ENCODE measurements at regions not wholly inside any gene's neighbourhood (a gene's known extent, or its start where the extent isn't known, plus 50 kb on each side); places are given as distances from the start of the nearest gene placed in this dataset.

- Histone ChIP-seq H3K9me3 (ENCODE audit: insufficient read depth, low read depth, low read length) (no peaks in the 10 kb centered on the region), H3K36me3 (ENCODE audit: insufficient read depth, low read length) (no peaks in the 10 kb centered on the region), H3K79me2 (ENCODE audit: insufficient read depth, low read length) (no peaks in the 10 kb centered on the region), H3K9me2 (replicated peaks; ENCODE audit: low read depth, low read length) (no peaks in the 10 kb centered on the region), H3K27me3 (ENCODE audit: insufficient read depth, low read length, poor library complexity, severe bottlenecking) (no peaks in the 10 kb centered on the region), H3F3A (ENCODE audit: low read depth) (no peaks in the 10 kb centered on the region), H4K20me1 (ENCODE audit: insufficient read depth, low read length, poor library complexity, severe bottlenecking) (no peaks in the 10 kb centered on the region), H3K4me2 (ENCODE audit: low read depth, low read length, poor library complexity, severe bottlenecking) (no peak overlapping the region), H3K4me1 (ENCODE audit: insufficient read depth, low read length, poor library complexity, severe bottlenecking) (no peaks in the 10 kb centered on the region), H3K4me3 (ENCODE audit: low read length, poor library complexity, severe bottlenecking) (no peak overlapping the region), H3K9ac (ENCODE audit: low read depth, low read length, poor library complexity, severe bottlenecking) (no peak overlapping the region), H2AFZ (ENCODE audit: low read length) (no peak overlapping the region)
- TF ChIP-seq CTCF (conservative IDR thresholded peaks at IDR 0.05; ENCODE audit: low read length) (no peak), EZH2phosphoT487 (IDR thresholded peaks at IDR 0.05; ENCODE audit: borderline replicate concordance) (no peak)
Measured at GRCh38 chr3:137264843-137265330, 307.1 kb downstream of the IL20RB start.

DNA sequence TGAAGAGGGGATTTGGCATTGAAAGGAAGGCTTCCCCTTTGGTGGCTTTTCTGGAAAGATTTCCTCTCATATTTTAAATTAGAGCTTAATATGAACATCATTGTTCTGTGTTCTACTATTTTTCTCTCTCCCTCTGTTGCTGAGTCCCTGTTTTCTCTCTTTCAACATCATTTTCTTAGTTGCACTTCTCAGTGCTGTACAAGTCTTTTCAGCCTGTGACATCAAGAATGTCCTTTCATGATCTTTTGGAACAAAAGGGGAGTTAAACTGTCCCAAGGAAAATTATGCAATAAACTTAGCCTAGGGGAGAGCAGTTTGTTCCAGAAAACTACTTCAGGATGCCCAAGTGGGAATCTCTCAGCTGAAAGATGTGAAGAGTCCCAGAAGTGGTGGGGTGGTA lies 325.1 kb downstream of the IL20RB start:
- Histone ChIP-seq H3K9me2 (replicated peaks; ENCODE audit: low read depth, low read length) (no peaks in the 10 kb centered on the region), H3F3A (ENCODE audit: low read depth) (no peaks in the 10 kb centered on the region), H3K4me3 (ENCODE audit: low read length, poor library complexity, severe bottlenecking) (no peak overlapping the region), H3K4me1 (ENCODE audit: insufficient read depth, low read length, poor library complexity, severe bottlenecking) (no peaks in the 10 kb centered on the region), H3K36me3 (ENCODE audit: insufficient read depth, low read length) (no peaks in the 10 kb centered on the region), H4K20me1 (ENCODE audit: insufficient read depth, low read length, poor library complexity, severe bottlenecking) (no peaks in the 10 kb centered on the region), H3K4me2 (ENCODE audit: low read depth, low read length, poor library complexity, severe bottlenecking) (no peak overlapping the region), H3K79me2 (ENCODE audit: insufficient read depth, low read length) (no peaks in the 10 kb centered on the region), H3K9ac (ENCODE audit: low read depth, low read length, poor library complexity, severe bottlenecking) (no peak overlapping the region), H3K27me3 (ENCODE audit: insufficient read depth, low read length, poor library complexity, severe bottlenecking) (no peaks in the 10 kb centered on the region), H2AFZ (ENCODE audit: low read length) (no peak overlapping the region), H3K9me3 (ENCODE audit: insufficient read depth, low read depth, low read length) (no peaks in the 10 kb centered on the region)
- TF ChIP-seq CTCF (conservative IDR thresholded peaks at IDR 0.05; ENCODE audit: low read length) (no peak), EZH2phosphoT487 (IDR thresholded peaks at IDR 0.05; ENCODE audit: borderline replicate concordance) (no peak)

DNA sequence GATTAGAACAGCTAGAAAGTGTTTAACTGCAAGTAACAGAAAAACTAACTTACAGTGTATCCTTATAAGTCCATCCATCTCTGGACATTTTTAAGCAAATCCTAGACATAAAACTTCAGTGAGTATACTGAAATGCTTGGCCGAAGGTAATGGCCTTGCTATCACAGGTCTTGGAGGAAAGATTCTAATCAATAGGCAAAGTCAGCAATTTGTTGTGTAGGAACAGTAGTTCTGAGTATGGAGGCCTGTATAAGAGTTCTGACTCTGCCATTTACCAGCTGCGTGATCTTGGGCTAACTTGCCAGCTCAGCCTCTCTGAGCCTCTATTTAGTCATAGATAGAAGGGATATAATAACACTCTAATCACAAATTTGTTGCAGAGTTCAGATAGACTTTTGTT lies 328.1 kb downstream of the IL20RB start:
- Histone ChIP-seq H3K9ac (ENCODE audit: low read depth, low read length, poor library complexity, severe bottlenecking) (no peak overlapping the region), H4K20me1 (ENCODE audit: insufficient read depth, low read length, poor library complexity, severe bottlenecking) (no peaks in the 10 kb centered on the region), H3F3A (ENCODE audit: low read depth) (no peaks in the 10 kb centered on the region), H3K4me1 (ENCODE audit: insufficient read depth, low read length, poor library complexity, severe bottlenecking) (no peaks in the 10 kb centered on the region), H3K79me2 (ENCODE audit: insufficient read depth, low read length) (no peaks in the 10 kb centered on the region), H2AFZ (ENCODE audit: low read length) (no peak overlapping the region), H3K36me3 (ENCODE audit: insufficient read depth, low read length) (no peaks in the 10 kb centered on the region), H3K9me3 (ENCODE audit: insufficient read depth, low read depth, low read length) (no peaks in the 10 kb centered on the region), H3K9me2 (replicated peaks; ENCODE audit: low read depth, low read length) (no peaks in the 10 kb centered on the region), H3K4me3 (ENCODE audit: low read length, poor library complexity, severe bottlenecking) (no peak overlapping the region), H3K4me2 (ENCODE audit: low read depth, low read length, poor library complexity, severe bottlenecking) (no peak overlapping the region), H3K27me3 (ENCODE audit: insufficient read depth, low read length, poor library complexity, severe bottlenecking) (no peaks in the 10 kb centered on the region)
- TF ChIP-seq CTCF (conservative IDR thresholded peaks at IDR 0.05; ENCODE audit: low read length) (no peak), EZH2phosphoT487 (IDR thresholded peaks at IDR 0.05; ENCODE audit: borderline replicate concordance) (no peak)
